ENCODE measurements at regions not wholly inside any gene's neighbourhood (a gene's known extent, or its start where the extent isn't known, plus 50 kb on each side); places are given as distances from the start of the nearest gene placed in this dataset.

- no peak for DNase-seq
Observed at GRCh38 chr12:116650585-116651087, 87.2 kb downstream of the SPRING1 start.

DNA sequence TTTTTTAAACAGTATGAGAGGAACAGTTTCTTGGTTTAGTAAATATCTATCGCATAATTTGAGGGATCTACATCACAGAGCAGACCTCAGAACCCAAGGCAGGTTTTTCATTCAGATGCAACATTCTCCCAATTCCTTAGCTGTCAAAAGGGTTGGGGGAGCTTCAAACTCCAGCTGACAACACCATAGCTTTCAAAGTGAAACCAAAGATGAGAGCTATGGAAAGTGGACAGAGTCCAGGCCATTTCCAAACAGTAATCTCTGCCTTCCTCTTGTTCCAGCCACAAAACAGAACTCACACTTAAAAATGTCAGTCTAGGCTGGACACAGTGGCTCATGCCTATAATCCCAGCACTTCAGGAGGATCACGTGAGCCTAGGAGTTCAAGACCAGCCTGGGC lies 87.8 kb downstream of the SPRING1 start:
- no peak for DNase-seq

DNA sequence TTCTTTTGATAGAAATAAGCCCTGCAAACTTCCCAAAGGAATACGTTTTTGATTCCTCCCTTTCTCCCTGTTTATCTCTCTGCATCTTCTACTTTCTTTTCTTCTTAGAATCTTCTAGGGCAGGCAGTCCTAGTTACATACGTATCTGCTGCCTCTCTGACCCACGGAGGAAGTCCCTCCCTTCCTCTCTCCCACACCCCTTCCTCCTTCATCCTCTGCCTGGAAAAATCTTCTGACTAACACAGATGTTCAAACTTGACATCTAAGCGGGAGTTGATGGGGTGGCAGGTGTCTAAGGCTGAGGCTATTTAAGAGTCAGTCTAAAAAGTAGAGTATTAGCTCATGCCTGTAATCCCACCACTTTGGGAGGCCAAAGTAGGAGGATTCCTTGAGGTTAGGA lies 88.6 kb downstream of the MAP1LC3B2 start:
- DNase-seq: no peak

DNA sequence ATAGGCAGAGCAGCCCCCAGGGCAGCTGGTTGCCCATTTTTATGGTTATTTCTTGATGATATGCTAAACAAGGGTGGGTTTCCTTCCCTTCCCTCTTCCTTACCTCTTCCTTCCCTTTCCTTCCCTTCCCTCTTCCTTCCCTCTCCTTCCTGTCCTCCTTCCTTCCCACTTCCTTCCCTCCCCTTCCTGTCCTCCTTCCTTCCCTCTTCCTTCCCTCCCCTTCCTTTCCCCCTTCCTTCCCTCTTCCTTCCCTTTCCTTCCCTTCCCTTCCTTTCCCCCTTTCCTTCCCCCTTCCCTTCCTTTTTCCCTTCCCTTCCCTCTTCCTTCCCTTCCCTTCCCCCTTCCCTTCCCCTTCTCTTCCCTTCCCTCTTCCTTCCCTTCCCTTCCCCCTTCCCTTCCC lies 87.7 kb downstream of the MAP1LC3B2 start:
- DNase-seq: no peak

GRCh38 chr12:116644806-116645205 lies 85.6 kb downstream of the MAP1LC3B2 start:
- DNase-seq: no peak

GRCh38 chr12:116642683-116643082 lies 83.5 kb downstream of the MAP1LC3B2 start:
- DNase-seq: no peak

DNA sequence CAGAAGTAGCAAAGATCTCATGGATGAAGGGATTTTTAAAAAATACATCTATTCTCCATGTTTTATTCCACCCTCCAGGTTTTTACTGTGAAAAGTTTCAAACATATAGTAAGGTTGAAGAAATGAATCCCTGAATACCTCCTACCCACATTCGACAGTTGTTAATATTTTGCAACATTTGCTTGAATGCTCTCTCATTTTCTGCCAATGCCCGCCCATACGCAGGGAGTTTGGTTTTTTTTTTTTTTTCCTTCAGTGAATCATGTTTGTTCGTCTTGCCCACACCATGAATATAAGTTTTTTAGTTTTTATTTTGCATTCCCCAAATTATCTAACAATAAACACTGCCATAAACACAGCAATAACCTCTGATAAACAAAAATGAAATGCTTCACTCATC lies 82.9 kb downstream of the MAP1LC3B2 start:
- DNase-seq: no peak

- DNase-seq: no peak
Observed at GRCh38 chr12:116640281-116640680, 81.1 kb downstream of the MAP1LC3B2 start.

DNA sequence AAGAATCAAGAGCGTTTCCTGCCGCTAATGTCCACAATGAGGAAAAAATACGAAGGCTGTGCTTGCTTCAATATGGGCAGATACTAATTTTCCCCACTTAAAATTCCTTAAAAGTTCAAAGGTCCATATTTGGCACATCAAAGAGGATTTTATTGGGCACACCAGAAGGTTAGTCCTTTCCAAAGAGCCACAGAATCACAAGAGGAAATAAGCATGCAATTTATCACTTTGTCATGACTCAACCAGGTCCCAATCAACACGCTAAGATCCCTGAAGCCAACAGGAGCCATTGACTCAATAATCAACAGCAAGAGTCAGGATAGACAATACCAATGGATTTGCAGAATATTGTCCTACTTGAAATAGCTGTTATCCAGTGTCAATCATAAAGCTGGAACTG lies 80.6 kb downstream of the MAP1LC3B2 start:
- no peak for DNase-seq

DNA sequence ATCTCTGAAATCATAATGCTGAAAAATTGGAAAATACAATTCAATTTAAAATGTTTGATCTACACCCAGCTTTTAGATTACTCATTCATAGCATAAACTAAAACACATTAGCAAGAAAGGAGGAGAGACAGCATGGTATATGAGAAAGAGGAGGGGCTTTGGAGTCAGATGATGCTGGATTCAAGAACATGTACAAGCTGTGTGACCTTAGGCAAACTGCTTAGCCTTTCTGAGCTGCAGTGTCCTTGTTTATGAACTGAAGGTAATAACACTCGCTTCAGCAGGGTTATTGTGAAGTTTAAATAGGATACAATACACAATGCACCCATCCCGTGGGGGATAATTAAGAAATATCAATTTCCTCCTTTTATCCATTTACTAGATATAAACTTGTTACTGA lies 79.2 kb downstream of the MAP1LC3B2 start:
- DNase-seq: no peak

GRCh38 chr12:116637589-116638150 lies 78.5 kb downstream of the MAP1LC3B2 start:
- no peak for DNase-seq

DNA sequence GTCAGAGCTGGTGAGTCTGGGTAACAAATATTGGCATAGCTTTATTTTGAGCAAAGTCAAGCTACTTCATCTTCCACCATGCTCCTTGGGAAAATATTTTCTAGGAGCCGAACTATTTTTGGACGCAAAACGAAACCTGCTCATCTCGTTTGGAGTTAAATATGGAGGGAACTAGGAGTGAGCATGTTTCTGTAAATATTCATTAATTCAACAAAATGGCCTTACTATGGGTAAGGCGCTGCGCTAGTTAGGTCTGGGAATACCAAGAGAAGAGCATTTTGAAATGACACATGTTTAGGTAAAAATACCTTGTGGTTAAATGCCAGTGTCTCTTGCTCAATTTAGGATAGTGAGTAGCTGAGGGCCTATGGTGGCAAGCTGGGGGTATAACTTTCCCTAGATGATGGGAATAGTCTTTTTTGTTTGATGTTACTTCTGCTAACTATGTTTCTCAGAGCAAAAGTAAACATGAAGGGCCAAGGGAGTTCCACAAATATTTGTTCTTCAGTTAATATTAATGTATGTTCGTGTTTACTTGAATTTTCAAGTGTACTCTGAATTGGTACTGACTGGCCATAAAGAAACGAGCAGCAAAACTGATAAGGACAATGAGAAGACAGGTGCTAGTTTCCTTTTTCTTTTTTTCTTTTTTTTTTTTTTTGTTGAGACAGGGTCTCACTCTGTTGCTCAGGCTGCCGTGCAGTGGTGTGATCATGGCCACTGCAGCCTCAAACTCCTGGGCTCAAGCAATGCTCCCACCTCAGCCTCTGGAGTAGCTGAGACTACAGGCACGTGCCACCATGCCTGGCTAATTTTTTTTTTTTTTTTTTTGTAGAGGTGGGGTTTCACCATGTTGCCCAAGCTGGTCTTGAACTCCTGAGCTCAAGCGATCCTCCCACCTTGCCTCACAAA lies 77.7 kb downstream of the MAP1LC3B2 start:
- no peak for DNase-seq

- DNase-seq: no peak
Observed at GRCh38 chr12:116635487-116635886, 76.3 kb downstream of the MAP1LC3B2 start.

DNA sequence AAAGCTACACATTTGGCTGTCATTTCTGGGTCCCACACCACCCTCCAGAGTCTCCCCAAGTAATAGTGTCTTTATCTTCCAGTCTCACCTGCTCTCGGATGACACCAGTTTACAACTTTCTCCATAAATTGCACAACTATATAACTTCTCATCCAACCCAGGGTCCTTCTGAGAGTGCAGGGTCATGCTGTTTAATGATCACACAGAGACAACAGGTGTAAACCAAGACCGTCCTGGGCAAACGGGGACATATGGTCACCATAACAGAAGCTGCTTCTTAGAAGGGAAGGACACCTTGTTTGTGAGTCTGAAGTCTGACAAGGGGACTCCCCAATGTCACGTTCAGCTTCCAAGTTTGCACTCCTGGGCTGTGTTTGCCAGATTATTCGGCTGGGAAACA lies 74.3 kb downstream of the MAP1LC3B2 start:
- no peak for DNase-seq

GRCh38 chr12:116631619-116632018 lies 72.4 kb downstream of the MAP1LC3B2 start:
- no peak for DNase-seq

DNA sequence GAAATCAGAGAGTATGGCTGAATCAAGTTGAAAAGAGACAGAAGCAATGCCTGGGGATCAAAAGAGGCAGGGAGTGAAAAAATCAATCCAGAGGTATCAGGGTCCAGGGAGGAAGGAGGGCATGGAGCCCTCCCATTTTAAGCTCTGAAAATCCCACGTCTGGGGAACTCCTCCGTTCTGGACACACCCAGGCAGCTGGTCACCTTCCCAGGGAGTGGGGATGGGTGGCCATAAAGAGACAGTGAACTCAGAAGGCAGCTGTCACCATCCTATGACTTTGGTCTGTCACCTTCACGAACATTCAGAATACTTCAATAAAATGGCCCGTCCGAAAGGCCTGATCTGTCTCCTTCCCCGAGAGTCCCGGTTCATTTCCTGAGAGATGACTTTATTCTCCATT lies 71.6 kb downstream of the MAP1LC3B2 start:
- no peak for DNase-seq

- DNase-seq: no peak
Observed at GRCh38 chr12:116629480-116629879, 70.3 kb downstream of the MAP1LC3B2 start.

DNA sequence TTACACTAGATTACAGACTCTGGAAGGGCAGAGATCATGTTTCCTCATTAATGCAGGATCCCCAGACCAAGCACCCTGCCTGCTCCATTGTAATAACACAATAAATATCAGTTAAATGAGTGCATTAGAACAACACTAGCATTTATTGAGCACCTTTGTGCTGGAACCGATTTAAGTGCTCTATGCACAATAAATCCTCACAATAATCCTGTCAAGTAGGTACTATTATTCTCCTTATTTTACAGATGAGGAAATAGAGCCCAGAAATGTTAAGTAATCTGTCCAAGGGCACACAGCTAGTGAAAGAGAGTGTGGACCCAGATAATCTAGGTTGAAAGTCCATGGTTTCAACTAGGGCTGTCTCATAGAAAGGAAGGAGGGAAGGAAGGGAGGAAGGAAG lies 69.8 kb downstream of the MAP1LC3B2 start:
- no peak for DNase-seq

- no peak for DNase-seq
Observed at GRCh38 chr12:116628450-116628793, 69.2 kb downstream of the MAP1LC3B2 start.
